Fibroblast of peridontal ligament (primary cell): ENCODE measurements at regions not wholly inside any gene's neighbourhood (a gene's known extent, or its start where the extent isn't known, plus 50 kb on each side); places are given as distances from the start of the nearest gene placed in this dataset.
"Not testable (repeated sequence)": the region's sequence is repeated elsewhere in the genome, so short reads cannot be mapped to it uniquely, and the experiment has no call there.

Source experiments
- DNase-seq: peaks from one replicate; pipeline ENCODE4 v3.0.0-alpha.2; 2010; ENCODE audit errors: extremely low read depth

- not testable (repeated sequence) for DNase-seq
These were observed 132.9 kb upstream of the ELAC2 start for GRCh38 chr17:13150738-13151137.

GRCh38 chr17:13143001-13143400, 125.2 kb upstream of the ELAC2 start:
- DNase-seq: no peak

- DNase-seq: peak; percentile 43
These were observed 122.9 kb upstream of the ELAC2 start for GRCh38 chr17:13140750-13141149.

- no peak for DNase-seq
These were observed 117.7 kb upstream of the ELAC2 start for GRCh38 chr17:13135506-13135905.

- DNase-seq: no peak
These were observed 116.2 kb upstream of the ELAC2 start for GRCh38 chr17:13134076-13134475.

- no peak for DNase-seq
These were observed 113.4 kb upstream of the ELAC2 start for GRCh38 chr17:13131225-13131624.

- DNase-seq: no peak
These were observed 111.5 kb upstream of the ELAC2 start for GRCh38 chr17:13129356-13129755.

GRCh38 chr17:13128676-13129075, 110.8 kb upstream of the ELAC2 start:
- no peak for DNase-seq

- DNase-seq: no peak
These were observed 110.2 kb upstream of the ELAC2 start for GRCh38 chr17:13127921-13128602.

- DNase-seq: no peak
These were observed 103.0 kb upstream of the ELAC2 start for GRCh38 chr17:13120864-13121263.

GRCh38 chr17:13118311-13118710, 100.5 kb upstream of the ELAC2 start:
- no peak for DNase-seq

- no peak for DNase-seq
These were observed 99.8 kb upstream of the ELAC2 start for GRCh38 chr17:13117616-13118015.

GRCh38 chr17:13114601-13115031, 96.8 kb upstream of the ELAC2 start:
- peak; percentile 53 for DNase-seq

- DNase-seq: no peak
These were observed 96.1 kb upstream of the ELAC2 start for GRCh38 chr17:13113821-13114525.

GRCh38 chr17:13107676-13108235, 89.9 kb upstream of the ELAC2 start:
- no peak for DNase-seq

GRCh38 chr17:13106171-13106570, 88.3 kb upstream of the ELAC2 start:
- DNase-seq: no peak

GRCh38 chr17:13104576-13104975, 86.7 kb upstream of the ELAC2 start:
- no peak for DNase-seq

GRCh38 chr17:13102477-13102876, 84.7 kb upstream of the ELAC2 start:
- DNase-seq: no peak

- DNase-seq: no peak
These were observed 82.1 kb upstream of the ELAC2 start for GRCh38 chr17:13099926-13100325.

- no peak for DNase-seq
These were observed 81.4 kb upstream of the ELAC2 start for GRCh38 chr17:13099089-13099735.

- peak; percentile 3 for DNase-seq
These were observed 78.5 kb upstream of the ELAC2 start for GRCh38 chr17:13096291-13096690.

GRCh38 chr17:13092010-13092409, 74.2 kb upstream of the ELAC2 start:
- not testable (repeated sequence) for DNase-seq

GRCh38 chr17:13088666-13089065, 70.8 kb upstream of the ELAC2 start:
- no peak for DNase-seq
